ENCODE measurements at regions not wholly inside any gene's neighbourhood (a gene's known extent, or its start where the extent isn't known, plus 50 kb on each side); places are given as distances from the start of the nearest gene placed in this dataset.

GRCh38 chrX:7225338-7225737, 77.4 kb upstream of the PUDP start:
- no peak overlapping the region for H3K4me2 ChIP-seq (ENCODE audit: low read length)
- no peaks in the 10 kb centered on the region for H3K27me3 ChIP-seq (ENCODE audit: insufficient read depth, low read depth, low read length)
- H3K79me2 ChIP-seq (replicated peaks; ENCODE audit: insufficient read depth, low read length) = no peaks in the 10 kb centered on the region
- H3K36me3 ChIP-seq (ENCODE audit: insufficient read depth, low read length) = no peaks in the 10 kb centered on the region
- no peak overlapping the region for H3K9ac ChIP-seq (ENCODE audit: low read length)
- H3K4me3 ChIP-seq (ENCODE audit: low read length) = no peak overlapping the region
- H3K27ac ChIP-seq (ENCODE audit: low read length) = peak overlapping the region; percentile 34
- H2AFZ ChIP-seq (ENCODE audit: low read depth, low read length) = no peak overlapping the region
- TF ChIP-seq EZH2 (IDR thresholded peaks at IDR 0.05; ENCODE audit: borderline replicate concordance, insufficient read depth, low read length, poor library complexity, severe bottlenecking) (no peak), SMC3 (conservative IDR thresholded peaks at IDR 0.05; ENCODE audit: poor library complexity) (no peak), POLR2AphosphoS5 (IDR thresholded peaks at IDR 0.05) (no peak), TAF1 (IDR thresholded peaks at IDR 0.05; ENCODE audit: low read depth) (no peak), CTCF (IDR thresholded peaks at IDR 0.05; ENCODE audit: poor library complexity, severe bottlenecking) (no peak), REST (IDR thresholded peaks at IDR 0.05; ENCODE audit: borderline replicate concordance) (no peak), RAD21 (conservative IDR thresholded peaks at IDR 0.05) (no peak), EP300 (conservative IDR thresholded peaks at IDR 0.05; ENCODE audit: poor library complexity, severe bottlenecking) (no peak), MXI1 (conservative IDR thresholded peaks at IDR 0.05; ENCODE audit: poor library complexity, severe bottlenecking) (no peak)
- H3K9me3 ChIP-seq (ENCODE audit: low read length) = no peaks in the 10 kb centered on the region
- H4K20me1 ChIP-seq (ENCODE audit: insufficient read depth) = no peaks in the 10 kb centered on the region
- H3K9me2 ChIP-seq (ENCODE audit: insufficient read depth, low read length) = no peaks in the 10 kb centered on the region
- no peaks in the 10 kb centered on the region for H3F3A ChIP-seq (ENCODE audit: insufficient read depth, low read length, poor library complexity, severe bottlenecking)

GRCh38 chrX:7223271-7223670, 75.3 kb upstream of the PUDP start:
- H3K27ac ChIP-seq (ENCODE audit: low read length) = no peak overlapping the region
- no peaks in the 10 kb centered on the region for H3F3A ChIP-seq (ENCODE audit: insufficient read depth, low read length, poor library complexity, severe bottlenecking)
- no peaks in the 10 kb centered on the region for H3K9me2 ChIP-seq (ENCODE audit: insufficient read depth, low read length)
- H2AFZ ChIP-seq (ENCODE audit: low read depth, low read length) = no peak overlapping the region
- TF ChIP-seq SMC3 (conservative IDR thresholded peaks at IDR 0.05; ENCODE audit: poor library complexity) (no peak), EP300 (conservative IDR thresholded peaks at IDR 0.05; ENCODE audit: poor library complexity, severe bottlenecking) (no peak), TAF1 (IDR thresholded peaks at IDR 0.05; ENCODE audit: low read depth) (no peak), RAD21 (conservative IDR thresholded peaks at IDR 0.05) (no peak), POLR2AphosphoS5 (IDR thresholded peaks at IDR 0.05) (no peak), CTCF (IDR thresholded peaks at IDR 0.05; ENCODE audit: poor library complexity, severe bottlenecking) (no peak), MXI1 (conservative IDR thresholded peaks at IDR 0.05; ENCODE audit: poor library complexity, severe bottlenecking) (no peak), REST (IDR thresholded peaks at IDR 0.05; ENCODE audit: borderline replicate concordance) (no peak), EZH2 (IDR thresholded peaks at IDR 0.05; ENCODE audit: borderline replicate concordance, insufficient read depth, low read length, poor library complexity, severe bottlenecking) (no peak)
- no peaks in the 10 kb centered on the region for H3K9me3 ChIP-seq (ENCODE audit: low read length)
- H3K4me3 ChIP-seq (ENCODE audit: low read length) = no peak overlapping the region
- no peaks in the 10 kb centered on the region for H3K36me3 ChIP-seq (ENCODE audit: insufficient read depth, low read length)
- no peaks in the 10 kb centered on the region for H3K27me3 ChIP-seq (ENCODE audit: insufficient read depth, low read depth, low read length)
- H3K79me2 ChIP-seq (replicated peaks; ENCODE audit: insufficient read depth, low read length) = no peaks in the 10 kb centered on the region
- no peak overlapping the region for H3K4me2 ChIP-seq (ENCODE audit: low read length)
- no peak overlapping the region for H3K9ac ChIP-seq (ENCODE audit: low read length)
- H4K20me1 ChIP-seq (ENCODE audit: insufficient read depth) = no peaks in the 10 kb centered on the region

Measured in neural cell (in vitro differentiated cells).